GM06990 (cell line): ENCODE measurements at regions not wholly inside any gene's neighbourhood (a gene's known extent, or its start where the extent isn't known, plus 50 kb on each side); places are given as distances from the start of the nearest gene placed in this dataset.

Source experiments
- DNase-seq: peaks from one replicate; pipeline ENCODE4 v3.0.0-alpha.2; 2011; ENCODE audit not compliant: insufficient read length; ENCODE audit errors: extremely low read depth
- H3K27me3 ChIP-seq: replicated peaks from 2 replicates; pipeline ENCODE4 v1.6.0; 2011; ENCODE audit warnings: low read length; ENCODE audit not compliant: control insufficient read depth, insufficient read depth
- H3K36me3 ChIP-seq: 2 replicates; pipeline ENCODE4 v1.5.1; 2011; ENCODE audit warnings: low read length; ENCODE audit not compliant: control insufficient read depth, insufficient read depth
- H3K4me3 ChIP-seq: replicated peaks from 2 replicates; pipeline ENCODE4 v1.5.1; 2011; ENCODE audit warnings: low read depth, mild to moderate bottlenecking, control low read depth, low read length
- TF ChIP-seq, protein P1 (sequence below): IDR thresholded peaks from 2 replicates; pipeline ENCODE4 v1.5.1; 2011; ENCODE audit warnings: low read length, control low read depth, mild to moderate bottlenecking, inconsistent platforms; ENCODE audit not compliant: insufficient read depth, poor library complexity, severe bottlenecking

DNA sequence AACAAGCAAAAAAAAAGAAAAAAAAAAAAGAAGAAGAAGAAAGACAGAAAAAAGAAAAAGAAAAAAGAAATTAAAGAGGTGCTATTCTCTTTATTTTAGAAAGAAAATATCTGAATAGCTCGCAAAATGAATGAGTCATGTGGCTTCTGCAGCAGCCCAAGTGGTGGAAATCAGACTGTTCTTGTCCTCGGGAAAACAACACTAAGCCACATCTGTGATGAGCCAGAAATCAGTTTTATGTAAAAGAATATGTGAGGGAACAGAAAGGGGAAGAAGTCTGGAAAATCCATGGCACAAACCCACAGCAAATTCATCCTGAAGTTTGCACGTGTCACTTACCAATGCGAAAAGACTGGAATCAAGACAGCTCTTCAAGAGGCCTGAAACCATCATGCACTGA, 118.7 kb upstream of the GAS1 start:
- DNase-seq: no peak
- Histone ChIP-seq H3K4me3 (no peak overlapping the region), H3K27me3 (no peaks in the 10 kb centered on the region; the same call in 1 of the 2 replicates), H3K36me3 (no peaks in the 10 kb centered on the region)
- TF ChIP-seq, protein P1, sequence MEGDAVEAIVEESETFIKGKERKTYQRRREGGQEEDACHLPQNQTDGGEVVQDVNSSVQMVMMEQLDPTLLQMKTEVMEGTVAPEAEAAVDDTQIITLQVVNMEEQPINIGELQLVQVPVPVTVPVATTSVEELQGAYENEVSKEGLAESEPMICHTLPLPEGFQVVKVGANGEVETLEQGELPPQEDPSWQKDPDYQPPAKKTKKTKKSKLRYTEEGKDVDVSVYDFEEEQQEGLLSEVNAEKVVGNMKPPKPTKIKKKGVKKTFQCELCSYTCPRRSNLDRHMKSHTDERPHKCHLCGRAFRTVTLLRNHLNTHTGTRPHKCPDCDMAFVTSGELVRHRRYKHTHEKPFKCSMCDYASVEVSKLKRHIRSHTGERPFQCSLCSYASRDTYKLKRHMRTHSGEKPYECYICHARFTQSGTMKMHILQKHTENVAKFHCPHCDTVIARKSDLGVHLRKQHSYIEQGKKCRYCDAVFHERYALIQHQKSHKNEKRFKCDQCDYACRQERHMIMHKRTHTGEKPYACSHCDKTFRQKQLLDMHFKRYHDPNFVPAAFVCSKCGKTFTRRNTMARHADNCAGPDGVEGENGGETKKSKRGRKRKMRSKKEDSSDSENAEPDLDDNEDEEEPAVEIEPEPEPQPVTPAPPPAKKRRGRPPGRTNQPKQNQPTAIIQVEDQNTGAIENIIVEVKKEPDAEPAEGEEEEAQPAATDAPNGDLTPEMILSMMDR: no peak

DNA sequence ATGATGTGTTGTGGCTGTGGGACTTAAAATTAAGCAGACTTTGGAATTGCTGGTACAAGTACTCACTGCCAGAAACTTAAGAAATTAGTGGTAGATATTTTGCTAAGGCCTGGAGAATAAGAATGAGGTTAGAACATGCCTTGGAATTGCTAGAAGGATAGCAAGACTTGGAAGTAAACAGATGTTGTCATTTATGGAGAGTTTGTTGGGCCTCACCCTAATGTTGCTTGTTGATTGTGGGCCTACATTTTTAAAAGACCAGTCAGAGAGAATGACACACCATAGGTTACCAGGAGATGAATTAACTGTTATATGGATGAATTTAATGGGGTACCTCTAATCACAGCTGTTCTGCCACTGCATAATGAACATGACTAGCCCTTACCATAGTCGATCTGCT, 120.1 kb upstream of the GAS1 start:
- no peaks in the 10 kb centered on the region for H3K36me3 ChIP-seq
- H3K27me3 ChIP-seq: no peaks in the 10 kb centered on the region; the same call in 1 of the 2 replicates
- no peak overlapping the region for H3K4me3 ChIP-seq
- TF ChIP-seq, protein P1: no peak
- DNase-seq: no peak

DNA sequence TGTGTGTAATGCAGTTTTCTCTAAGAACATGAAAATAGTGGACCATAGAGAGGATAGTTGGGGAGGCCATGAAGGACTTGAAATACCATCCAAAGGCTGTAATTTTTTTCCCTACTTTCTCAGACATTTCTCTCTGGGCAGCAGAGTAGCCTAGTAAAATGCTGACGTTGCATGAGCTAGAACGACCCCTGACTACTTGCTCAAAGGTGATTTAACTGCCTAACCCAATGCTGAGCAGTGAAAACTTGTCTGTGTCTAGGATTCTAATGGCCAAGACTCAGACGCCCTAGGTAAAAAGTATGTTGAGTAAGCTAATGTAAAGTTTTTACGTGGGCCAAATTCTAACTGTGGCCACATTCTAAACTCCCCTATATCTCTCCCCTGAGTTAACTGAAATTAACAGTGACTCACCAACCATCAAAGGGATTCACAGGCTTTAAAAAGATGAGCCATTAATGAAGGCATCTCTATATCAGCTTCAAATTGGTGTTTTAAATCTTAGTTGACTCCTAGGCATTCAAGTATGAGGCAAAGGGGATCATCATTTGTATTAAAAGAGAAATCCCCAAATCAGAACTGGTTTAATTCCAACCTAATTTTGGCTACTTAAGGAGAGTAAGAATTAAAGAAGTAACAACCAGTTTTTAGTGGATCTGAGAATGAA, 121.0 kb upstream of the GAS1 start:
- Histone ChIP-seq H3K27me3 (no peaks in the 10 kb centered on the region; the same call in 1 of the 2 replicates), H3K4me3 (no peak overlapping the region), H3K36me3 (no peaks in the 10 kb centered on the region)
- no peak for DNase-seq
- TF ChIP-seq, protein P1: no peak

DNA sequence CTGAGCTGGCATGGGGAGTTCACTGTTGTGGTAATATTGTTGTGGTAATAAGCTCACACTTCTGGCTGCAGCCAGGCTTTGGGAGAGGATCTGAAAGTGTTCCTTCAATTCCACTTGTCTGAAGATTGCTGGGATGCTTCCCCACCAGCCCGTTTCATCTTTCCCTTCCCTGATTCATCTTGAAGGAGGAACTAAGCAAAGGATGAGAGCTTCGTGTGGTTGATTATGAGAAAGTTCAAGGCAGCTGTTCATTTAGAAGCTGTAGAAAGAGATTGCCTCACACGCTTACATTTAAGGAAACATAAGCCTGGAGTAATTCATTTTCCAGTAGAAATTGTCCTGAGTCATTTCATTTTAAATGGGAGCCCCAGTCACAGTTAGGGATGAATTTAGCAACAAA, 122.4 kb upstream of the GAS1 start:
- Histone ChIP-seq H3K4me3 (no peak overlapping the region), H3K27me3 (no peaks in the 10 kb centered on the region), H3K36me3 (no peaks in the 10 kb centered on the region)
- TF ChIP-seq, protein P1: no peak
- no peak for DNase-seq

DNA sequence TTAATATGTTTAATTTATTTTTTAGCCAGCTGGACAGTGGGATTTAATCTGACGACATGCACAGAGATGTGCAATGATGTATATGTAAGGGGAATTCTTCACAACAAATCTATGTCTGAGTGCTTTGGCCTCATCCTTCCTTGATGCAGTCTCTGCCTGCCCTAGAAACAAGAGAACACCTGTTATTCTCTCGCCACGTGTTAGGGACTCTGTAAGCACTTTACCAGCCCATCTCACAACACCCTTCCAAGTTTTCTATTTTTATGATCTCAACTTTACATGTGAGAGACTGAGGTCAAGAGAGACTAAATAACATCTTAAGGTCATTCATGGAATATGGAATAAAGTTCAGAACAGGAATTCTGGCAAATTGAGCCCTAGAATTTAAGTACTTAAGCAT, 123.0 kb upstream of the GAS1 start:
- no peak overlapping the region for H3K4me3 ChIP-seq
- H3K36me3 ChIP-seq: no peaks in the 10 kb centered on the region
- H3K27me3 ChIP-seq: no peaks in the 10 kb centered on the region
- TF ChIP-seq, protein P1: no peak
- no peak for DNase-seq

DNA sequence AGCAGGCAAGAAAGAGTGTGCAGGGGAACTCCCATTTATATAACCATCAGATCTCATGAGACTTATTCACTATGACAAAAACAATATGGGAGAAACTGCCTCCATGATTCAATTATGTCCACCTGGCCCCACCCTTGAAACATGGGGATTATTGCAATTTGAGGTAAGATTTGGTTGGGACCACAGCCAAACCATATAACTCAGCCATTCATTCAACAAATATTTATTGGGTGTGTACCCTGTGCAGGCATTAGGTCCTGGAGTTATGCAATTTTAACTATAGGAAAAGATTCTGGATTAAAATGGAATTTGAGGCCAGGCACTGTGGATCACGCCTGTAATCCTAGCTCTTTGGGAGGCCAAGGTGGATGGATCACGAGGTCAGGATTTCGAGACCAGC, 124.2 kb upstream of the GAS1 start:
- TF ChIP-seq, protein P1: no peak
- H3K27me3 ChIP-seq: no peaks in the 10 kb centered on the region
- no peaks in the 10 kb centered on the region for H3K36me3 ChIP-seq
- DNase-seq: no peak
- no peak overlapping the region for H3K4me3 ChIP-seq
